ENCODE measurements at regions not wholly inside any gene's neighbourhood (a gene's known extent, or its start where the extent isn't known, plus 50 kb on each side); places are given as distances from the start of the nearest gene placed in this dataset.

DNA sequence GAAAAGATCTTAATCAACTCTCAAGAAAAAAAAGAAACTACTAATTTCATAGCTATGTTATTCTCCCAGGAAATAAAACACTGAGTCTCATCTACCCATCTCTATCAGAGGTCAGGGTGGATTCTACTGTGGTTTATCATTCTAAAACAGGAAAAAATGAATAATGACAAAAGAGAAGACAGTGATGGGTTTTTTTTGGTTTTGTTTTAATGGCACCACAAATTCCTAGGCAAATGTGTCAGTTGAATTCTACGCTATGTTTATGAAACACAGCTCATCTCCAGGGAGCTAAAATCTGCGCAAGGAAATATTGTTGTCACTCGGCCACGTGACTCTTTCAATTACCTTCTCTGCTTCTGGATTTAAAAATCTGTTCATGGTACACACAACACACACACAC is 393.4 kb upstream of the SORCS1 start:
- no peak overlapping the region for H3K4me3 Mint-ChIP-seq
- H3K27me3 Mint-ChIP-seq = no peaks in the 10 kb centered on the region
- WGBS (ENCODE audit: insufficient coverage) = 100% methylated on average over 2 of the region's 4 CpGs
- no peak for TF ChIP-seq EZH2 (IDR thresholded peaks at IDR 0.05; ENCODE audit: borderline replicate concordance, insufficient read depth, low read depth, low read length, poor library complexity, severe bottlenecking)
- TF ChIP-seq, protein P1, sequence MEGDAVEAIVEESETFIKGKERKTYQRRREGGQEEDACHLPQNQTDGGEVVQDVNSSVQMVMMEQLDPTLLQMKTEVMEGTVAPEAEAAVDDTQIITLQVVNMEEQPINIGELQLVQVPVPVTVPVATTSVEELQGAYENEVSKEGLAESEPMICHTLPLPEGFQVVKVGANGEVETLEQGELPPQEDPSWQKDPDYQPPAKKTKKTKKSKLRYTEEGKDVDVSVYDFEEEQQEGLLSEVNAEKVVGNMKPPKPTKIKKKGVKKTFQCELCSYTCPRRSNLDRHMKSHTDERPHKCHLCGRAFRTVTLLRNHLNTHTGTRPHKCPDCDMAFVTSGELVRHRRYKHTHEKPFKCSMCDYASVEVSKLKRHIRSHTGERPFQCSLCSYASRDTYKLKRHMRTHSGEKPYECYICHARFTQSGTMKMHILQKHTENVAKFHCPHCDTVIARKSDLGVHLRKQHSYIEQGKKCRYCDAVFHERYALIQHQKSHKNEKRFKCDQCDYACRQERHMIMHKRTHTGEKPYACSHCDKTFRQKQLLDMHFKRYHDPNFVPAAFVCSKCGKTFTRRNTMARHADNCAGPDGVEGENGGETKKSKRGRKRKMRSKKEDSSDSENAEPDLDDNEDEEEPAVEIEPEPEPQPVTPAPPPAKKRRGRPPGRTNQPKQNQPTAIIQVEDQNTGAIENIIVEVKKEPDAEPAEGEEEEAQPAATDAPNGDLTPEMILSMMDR (IDR thresholded peaks at IDR 0.05) = no peak
- Histone ChIP-seq H3K4me2 (replicated peaks; ENCODE audit: low read depth, low read length, poor library complexity, severe bottlenecking) (no peak overlapping the region), H3K79me2 (ENCODE audit: control insufficient read depth, insufficient read depth, low read length) (no peaks in the 10 kb centered on the region), H3K36me3 (replicated peaks in 1 of 2; ENCODE audit: control extremely low read depth in 1 of 2, control insufficient read depth in 1 of 2, extremely low read depth in 1 of 2, insufficient read depth in 2 of 2, low read length in 1 of 2) (no peaks in the 10 kb centered on the region), H3K9ac (ENCODE audit: low read length) (no peak overlapping the region), H4K20me1 (ENCODE audit: control insufficient read depth, insufficient read depth, low read length, poor library complexity, severe bottlenecking) (no peaks in the 10 kb centered on the region), H3K4me1 (ENCODE audit: control insufficient read depth in 2 of 2, insufficient read depth in 2 of 2, low read length in 2 of 2) (peaks cover 8 to 17% of the 10 kb centered on the region in 2 donors), H3K27ac (ENCODE audit: low read length in 2 of 2) (no peak overlapping the region), H3K27me3 (replicated peaks in 1 of 4; ENCODE audit: control extremely low read depth in 1 of 4, control insufficient read depth in 3 of 4, insufficient read depth in 4 of 4, low read length in 3 of 4) (no peaks in the 10 kb centered on the region), H3K9me3 (ENCODE audit: control extremely low read depth in 1 of 3, control insufficient read depth in 2 of 3, insufficient read depth in 1 of 3, low read length in 2 of 3) (peaks cover 0 to 2% (median 0%) of the 10 kb centered on the region in 3 donors), H3K4me3 (ENCODE audit: control extremely low read depth in 1 of 5, extremely low read depth in 1 of 5, insufficient read depth in 1 of 5, low read depth in 2 of 5, low read length in 4 of 5) (no peak overlapping the region), H2AFZ (ENCODE audit: insufficient read depth, low read depth, low read length, poor library complexity, severe bottlenecking) (no peak overlapping the region)
- H3K9me3 Mint-ChIP-seq (ENCODE audit: insufficient read depth) = peaks cover 2% of the 10 kb centered on the region
- ChIA-PET POLR2A (no interaction called here), CTCF (no interaction called here)
- intact Hi-C loops (cut with micrococcal nuclease) = loop anchor here (10.0 kb wide), 1 partner anchor 133 kb away; no protein-coding TSS in a partner anchor
- ATAC-seq (ENCODE audit: low read depth) = no peak
- H3K27ac Mint-ChIP-seq = no peak overlapping the region
- H3K4me1 Mint-ChIP-seq = peaks cover 15% of the 10 kb centered on the region
- no peak for DNase-seq

DNA sequence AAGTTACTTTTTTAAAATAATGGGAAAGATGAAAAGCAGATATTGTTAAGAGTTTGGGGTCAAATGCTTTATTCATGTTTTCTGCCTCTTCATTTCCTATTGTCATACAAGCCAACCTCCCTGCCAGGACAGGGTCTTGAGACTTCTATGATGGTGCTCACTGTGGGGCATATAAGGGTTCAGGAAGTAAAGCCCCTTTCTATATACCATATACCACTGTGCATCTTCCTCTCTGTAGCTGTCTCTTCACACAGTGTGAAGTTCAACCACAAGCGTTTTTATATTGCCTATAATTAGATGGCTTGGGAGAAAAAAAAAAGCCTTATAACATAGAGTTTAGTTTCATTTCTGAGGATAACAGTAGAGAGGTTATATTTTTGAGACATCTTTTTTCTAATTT is 389.8 kb upstream of the SORCS1 start:
- CTCF ChIA-PET = no interaction called here
- WGBS (ENCODE audit: insufficient coverage) = no CpG with 5 or more reads among the region's 1 CpG
- no peak overlapping the region for H3K27ac Mint-ChIP-seq

More for the DNA sequence above, 389.8 kb upstream of the SORCS1 start:
- Mint-ChIP-seq H3K4me1 (peaks cover 15% of the 10 kb centered on the region), H3K4me3 (no peak overlapping the region), H3K9me3 (ENCODE audit: insufficient read depth) (peaks cover 2% of the 10 kb centered on the region), H3K27me3 (no peaks in the 10 kb centered on the region)
- intact Hi-C loops (cut with micrococcal nuclease) = loop anchor here (10.0 kb wide), 1 partner anchor 130 kb away; no protein-coding TSS in a partner anchor
- Histone ChIP-seq H4K20me1 (ENCODE audit: control insufficient read depth, insufficient read depth, low read length, poor library complexity, severe bottlenecking) (no peaks in the 10 kb centered on the region), H3K4me2 (replicated peaks; ENCODE audit: low read depth, low read length, poor library complexity, severe bottlenecking) (peak overlapping the region; percentile 30), H3K9ac (ENCODE audit: low read length) (peak overlapping the region; percentile 6), H3K79me2 (ENCODE audit: control insufficient read depth, insufficient read depth, low read length) (no peaks in the 10 kb centered on the region), H3K4me1 (ENCODE audit: control insufficient read depth in 2 of 2, insufficient read depth in 2 of 2, low read length in 2 of 2) (peaks cover 8 to 21% of the 10 kb centered on the region in 2 donors), H3K27me3 (replicated peaks in 1 of 4; ENCODE audit: control extremely low read depth in 1 of 4, control insufficient read depth in 3 of 4, insufficient read depth in 4 of 4, low read length in 3 of 4) (no peaks in the 10 kb centered on the region), H3K36me3 (replicated peaks in 1 of 2; ENCODE audit: control extremely low read depth in 1 of 2, control insufficient read depth in 1 of 2, extremely low read depth in 1 of 2, insufficient read depth in 2 of 2, low read length in 1 of 2) (no peaks in the 10 kb centered on the region), H3K27ac (ENCODE audit: low read length in 2 of 2) (peak overlapping the region in 1 of 2 donors; percentile 36), H2AFZ (ENCODE audit: insufficient read depth, low read depth, low read length, poor library complexity, severe bottlenecking) (no peak overlapping the region), H3K4me3 (ENCODE audit: control extremely low read depth in 1 of 5, extremely low read depth in 1 of 5, insufficient read depth in 1 of 5, low read depth in 2 of 5, low read length in 4 of 5) (no peak overlapping the region), H3K9me3 (ENCODE audit: control extremely low read depth in 1 of 3, control insufficient read depth in 2 of 3, insufficient read depth in 1 of 3, low read length in 2 of 3) (peaks cover 0 to 2% (median 0%) of the 10 kb centered on the region in 3 donors)
- POLR2A ChIA-PET = no interaction called here
- TF ChIP-seq, protein P1 (IDR thresholded peaks at IDR 0.05) = no peak
- no peak for TF ChIP-seq EZH2 (IDR thresholded peaks at IDR 0.05; ENCODE audit: borderline replicate concordance, insufficient read depth, low read depth, low read length, poor library complexity, severe bottlenecking)
- ATAC-seq (ENCODE audit: low read depth) (no peak), DNase-seq (peak; percentile 11)

Data from B cell (primary cell).